ENCODE measurements at regions not wholly inside any gene's neighbourhood (a gene's known extent, or its start where the extent isn't known, plus 50 kb on each side); places are given as distances from the start of the nearest gene placed in this dataset.
"Not testable (repeated sequence)": the region's sequence is repeated elsewhere in the genome, so short reads cannot be mapped to it uniquely, and the experiment has no call there.

GRCh38 chr2:62642429-62643099 is 62.9 kb upstream of the EHBP1 start:
- H3K9me3 ChIP-seq: no peaks in the 10 kb centered on the region
- no peak for TF ChIP-seq POLR2AphosphoS5 (IDR thresholded peaks at IDR 0.05)
- no peak for TF ChIP-seq CTCF (IDR thresholded peaks at IDR 0.05)
- TF ChIP-seq POLR2A (IDR thresholded peaks at IDR 0.05): no peak
- TF ChIP-seq EP300 (IDR thresholded peaks at IDR 0.05): no peak
- no peaks in the 10 kb centered on the region for H3K27me3 ChIP-seq
- peak overlapping the region in 2 of 4 donors; percentile 1 to 33 for H3K27ac ChIP-seq
- no peak for ATAC-seq
- peaks cover 8 to 25% (median 10%) of the 10 kb centered on the region in 3 donors for H3K4me1 ChIP-seq
- 52 to 58% methylated on average over 2 of the region's 2 CpGs for WGBS, 2 donors (ENCODE audit: low coverage in 1 of 2)
- no peak overlapping the region for H3K4me3 ChIP-seq
- no peaks in the 10 kb centered on the region for H3K36me3 ChIP-seq

- Histone ChIP-seq H3K4me3 (no peak overlapping the region), H3K27ac (no peak overlapping the region), H3K4me1 (peaks cover 8 to 25% (median 10%) of the 10 kb centered on the region in 3 donors), H3K36me3 (no peaks in the 10 kb centered on the region), H3K9me3 (no peaks in the 10 kb centered on the region), H3K27me3 (no peaks in the 10 kb centered on the region)
- ATAC-seq: no peak
- 26 to 42% methylated on average over 3 to 4 of the region's 4 CpGs for WGBS, 2 donors (ENCODE audit: low coverage in 1 of 2)
- TF ChIP-seq EP300 (IDR thresholded peaks at IDR 0.05): no peak
- TF ChIP-seq CTCF (IDR thresholded peaks at IDR 0.05): no peak
- no peak for TF ChIP-seq POLR2A (IDR thresholded peaks at IDR 0.05)
- TF ChIP-seq POLR2AphosphoS5 (IDR thresholded peaks at IDR 0.05): no peak
Measured at GRCh38 chr2:62641936-62642335, 63.6 kb upstream of the EHBP1 start.

- TF ChIP-seq CTCF (IDR thresholded peaks at IDR 0.05) (no peak), POLR2AphosphoS5 (IDR thresholded peaks at IDR 0.05) (no peak), POLR2A (IDR thresholded peaks at IDR 0.05) (no peak), EP300 (IDR thresholded peaks at IDR 0.05) (no peak)
- no peak overlapping the region for H3K27ac ChIP-seq
- H3K27me3 ChIP-seq: no peaks in the 10 kb centered on the region
- peaks cover 8 to 25% (median 10%) of the 10 kb centered on the region in 3 donors for H3K4me1 ChIP-seq
- H3K4me3 ChIP-seq: no peak overlapping the region
- no peak for ATAC-seq
- H3K36me3 ChIP-seq: no peaks in the 10 kb centered on the region
- 46 to 75% methylated on average over 1 of the region's 1 CpG for WGBS, 2 donors (ENCODE audit: low coverage in 1 of 2)
- H3K9me3 ChIP-seq: no peaks in the 10 kb centered on the region
Measured at GRCh38 chr2:62641410-62641843, 64.1 kb upstream of the EHBP1 start.

GRCh38 chr2:62631160-62632085 is 74.1 kb upstream of the EHBP1 start:
- H3K27ac ChIP-seq: no peak overlapping the region
- no peaks in the 10 kb centered on the region for H3K36me3 ChIP-seq
- H3K4me3 ChIP-seq: no peak overlapping the region
- ATAC-seq: no peak
- no peaks in the 10 kb centered on the region for H3K27me3 ChIP-seq
- TF ChIP-seq POLR2A (IDR thresholded peaks at IDR 0.05) (no peak), POLR2AphosphoS5 (IDR thresholded peaks at IDR 0.05) (no peak), CTCF (IDR thresholded peaks at IDR 0.05) (no peak), EP300 (IDR thresholded peaks at IDR 0.05) (no peak)
- WGBS, 2 donors (ENCODE audit: low coverage in 1 of 2): 98 to 100% methylated on average over 3 to 5 of the region's 5 CpGs
- no peaks in the 10 kb centered on the region for H3K4me1 ChIP-seq
- H3K9me3 ChIP-seq: peaks cover 0 to 6% (median 0%) of the 10 kb centered on the region in 3 donors

- not testable (repeated sequence) for H3K36me3 ChIP-seq, H3K9me3 ChIP-seq, H3K27ac ChIP-seq, H3K4me1 ChIP-seq, ATAC-seq, H3K27me3 ChIP-seq, H3K4me3 ChIP-seq
- WGBS, 2 donors (ENCODE audit: low coverage in 1 of 2): no CpG with 5 or more reads among the region's 28 CpGs
Measured at GRCh38 chr2:62630206-62630605, 75.3 kb upstream of the EHBP1 start.

- H3K27ac ChIP-seq, ATAC-seq, H3K27me3 ChIP-seq, H3K4me3 ChIP-seq, H3K4me1 ChIP-seq, H3K9me3 ChIP-seq, H3K36me3 ChIP-seq: not testable (repeated sequence)
- WGBS, 2 donors (ENCODE audit: low coverage in 1 of 2): no CpG with 5 or more reads among the region's 5 CpGs
Measured at GRCh38 chr2:62629310-62629709, 76.2 kb upstream of the EHBP1 start.
